T47D (cell line): ENCODE measurements at regions not wholly inside any gene's neighbourhood (a gene's known extent, or its start where the extent isn't known, plus 50 kb on each side); places are given as distances from the start of the nearest gene placed in this dataset.
"Not testable (repeated sequence)": the region's sequence is repeated elsewhere in the genome, so short reads cannot be mapped to it uniquely, and the experiment has no call there.

Source experiments
- DNase-seq, 2 experiments: peaks; one replicate each; pipeline versions ENCODE4 v3.0.0 to v3.0.0-alpha.2; 2011 to 2012; ENCODE audit warnings: low read depth in 1 of 2, low spot score in 1 of 2
- JUND ChIP-seq: IDR thresholded peaks from 2 replicates; pipeline ENCODE4 v1.6.1; 2012; ENCODE audit warnings: low read depth
- in situ Hi-C: cut with HindIII; loops from 2 replicates; pipeline ENCODE4 v1.10.0; 2016; ENCODE audit warnings: low sequenced_read_pairs, low pct_unique_long_range_greater_than_20kb

- no peak for DNase-seq
- TF ChIP-seq JUND, result no peak
- in situ Hi-C loops, result no loop called here
Observed at GRCh38 chr19:28296506-28296905, 916.4 kb downstream of the UQCRFS1 start.

DNA sequence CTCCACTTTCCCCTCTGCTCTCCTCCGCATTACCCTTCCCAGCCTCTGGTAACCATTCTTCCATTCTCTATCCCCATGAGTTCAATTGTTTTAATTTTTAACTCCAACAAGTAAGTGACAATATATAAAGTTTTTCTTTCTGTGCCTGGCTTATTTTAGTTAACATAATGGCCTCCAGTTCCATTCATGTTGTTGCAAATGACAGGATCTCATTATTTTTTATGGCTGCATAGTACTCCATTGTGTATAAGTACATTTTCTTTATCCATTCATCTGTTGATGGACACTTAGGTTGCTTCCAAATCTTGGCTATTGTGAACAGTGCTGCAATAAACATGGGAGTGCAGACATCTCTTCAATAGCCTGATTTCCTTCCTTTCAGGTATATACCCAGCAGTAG is 918.0 kb downstream of the UQCRFS1 start:
- DNase-seq, result not testable (repeated sequence)

GRCh38 chr19:28294395-28294794 is 918.6 kb downstream of the UQCRFS1 start:
- in situ Hi-C loops, result no loop called here
- TF ChIP-seq JUND, result no peak
- no peak for DNase-seq

More for the DNA sequence above, 918.0 kb downstream of the UQCRFS1 start:
- in situ Hi-C loops, result not testable (repeated sequence)

DNA sequence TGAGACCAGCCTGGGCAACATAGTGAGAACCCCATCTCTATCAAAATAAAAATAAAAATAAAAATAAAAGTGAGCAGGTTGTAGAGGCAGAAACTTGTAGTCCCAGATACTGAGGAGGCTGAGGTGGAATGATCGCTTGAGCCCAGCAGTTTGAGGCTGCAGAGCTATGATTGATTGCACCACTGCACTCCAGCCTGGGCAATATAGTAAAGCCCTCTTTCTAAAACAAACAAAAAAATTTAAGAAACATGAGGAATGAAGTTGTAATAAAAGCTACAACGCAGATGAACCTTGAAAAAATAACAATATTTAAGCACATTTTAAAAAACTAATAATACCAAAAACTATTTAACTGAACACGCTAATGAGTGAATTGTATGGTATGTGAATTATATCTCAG is 919.3 kb downstream of the UQCRFS1 start:
- in situ Hi-C loops, result no loop called here
- TF ChIP-seq JUND, result no peak
- no peak for DNase-seq

GRCh38 chr19:28292822-28293500 is 920.0 kb downstream of the UQCRFS1 start:
- TF ChIP-seq JUND, result no peak
- in situ Hi-C loops, result no loop called here
- no peak for DNase-seq

DNA sequence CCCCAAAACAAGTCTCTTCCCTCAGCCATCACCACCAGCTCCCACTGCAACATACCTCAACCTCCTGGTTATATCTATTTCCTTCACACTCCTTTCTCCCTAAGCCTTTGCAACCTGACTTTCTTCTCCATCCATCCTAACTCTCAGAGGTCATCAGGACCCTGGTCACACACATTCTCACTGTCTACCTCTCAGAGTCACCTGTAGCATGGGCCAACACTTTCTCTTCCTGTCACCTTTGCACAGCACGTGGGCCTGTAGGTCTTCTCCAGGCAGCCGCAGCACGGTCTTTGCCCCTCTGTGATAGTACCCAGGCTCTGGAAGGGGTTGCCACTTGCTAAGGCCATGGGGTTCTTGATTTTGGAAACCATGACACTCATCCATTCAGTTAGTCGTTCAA is 921.1 kb downstream of the UQCRFS1 start:
- in situ Hi-C loops, result no loop called here

DNA sequence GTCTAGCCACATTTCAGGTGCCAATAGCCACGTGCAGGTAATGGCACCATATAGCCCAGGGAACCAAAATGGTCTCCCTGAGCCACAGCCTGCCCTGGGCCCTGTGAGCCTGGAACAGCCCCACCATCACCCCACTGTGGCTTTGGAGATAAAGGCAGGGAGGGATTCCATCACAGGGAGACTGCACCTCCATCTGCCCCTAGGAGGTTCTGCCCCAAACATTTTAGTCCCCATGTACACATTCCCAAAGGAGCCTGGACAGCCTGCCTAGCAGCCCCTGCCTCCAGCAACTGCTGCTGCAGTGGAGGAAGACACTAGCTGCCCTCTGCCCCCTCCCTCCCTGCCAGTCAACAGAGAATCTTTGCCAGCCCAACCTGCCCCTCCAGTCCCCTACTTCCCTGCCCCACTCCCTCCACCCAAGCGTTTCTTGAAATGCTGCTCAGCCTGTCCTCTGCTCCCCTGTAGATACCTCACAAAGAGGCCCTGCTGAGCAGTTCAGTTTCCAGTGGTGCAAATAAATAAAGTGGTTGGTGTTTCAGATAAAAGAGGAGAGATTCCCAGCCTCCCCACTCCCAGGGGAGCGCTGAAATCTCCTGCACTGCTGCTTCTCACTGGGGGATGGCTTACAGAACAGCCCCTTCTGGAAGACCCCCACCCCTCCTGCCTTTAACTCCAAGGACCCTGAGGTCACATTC is 921.8 kb downstream of the UQCRFS1 start:
- in situ Hi-C loops, result no loop called here
- TF ChIP-seq JUND, result no peak
- DNase-seq, result no peak

More for the DNA sequence above, 921.1 kb downstream of the UQCRFS1 start:
- DNase-seq, result no peak
- no peak for TF ChIP-seq JUND

DNA sequence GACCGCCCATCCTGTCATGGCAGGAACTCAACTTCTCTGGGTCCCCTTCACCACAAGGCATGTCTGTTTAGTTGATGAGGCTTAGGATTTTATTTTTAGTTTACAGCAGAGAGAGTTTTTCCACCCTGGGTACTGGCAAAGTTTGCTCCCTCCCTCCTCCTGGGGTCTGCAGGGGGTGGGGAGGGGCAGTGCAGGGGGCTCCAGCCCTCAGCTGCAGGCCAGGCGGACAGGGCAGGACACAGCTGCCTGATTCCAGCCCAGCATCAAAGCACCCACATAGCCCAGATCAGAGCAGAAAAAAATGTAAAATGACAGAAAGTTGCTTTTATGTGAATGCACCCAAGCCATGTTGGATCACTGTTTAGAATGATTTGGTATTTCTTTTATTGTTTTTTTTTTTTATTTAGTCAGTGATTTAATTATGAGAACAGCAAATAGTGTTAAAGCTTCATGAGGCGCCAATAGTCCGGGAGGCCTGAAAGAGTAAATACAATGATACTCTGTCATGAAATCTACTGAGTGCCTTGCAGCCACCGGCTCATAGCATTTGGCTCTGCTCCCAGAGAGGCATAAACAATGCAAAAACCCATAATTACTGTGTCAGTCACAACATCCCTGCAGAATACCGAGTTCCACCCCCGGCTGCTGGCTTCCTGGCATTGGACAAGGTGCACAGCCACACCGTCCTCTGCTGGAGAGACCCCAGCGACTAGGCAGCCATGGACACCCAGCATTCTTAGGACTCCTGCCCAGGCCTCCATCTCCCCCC is 923.5 kb downstream of the UQCRFS1 start:
- in situ Hi-C loops, result no loop called here
- DNase-seq, result peak; percentile 21 to 65
- no peak for TF ChIP-seq JUND

- DNase-seq, result no peak
- in situ Hi-C loops, result no loop called here
- no peak for TF ChIP-seq JUND
Observed at GRCh38 chr19:28288572-28289264, 924.2 kb downstream of the UQCRFS1 start.

DNA sequence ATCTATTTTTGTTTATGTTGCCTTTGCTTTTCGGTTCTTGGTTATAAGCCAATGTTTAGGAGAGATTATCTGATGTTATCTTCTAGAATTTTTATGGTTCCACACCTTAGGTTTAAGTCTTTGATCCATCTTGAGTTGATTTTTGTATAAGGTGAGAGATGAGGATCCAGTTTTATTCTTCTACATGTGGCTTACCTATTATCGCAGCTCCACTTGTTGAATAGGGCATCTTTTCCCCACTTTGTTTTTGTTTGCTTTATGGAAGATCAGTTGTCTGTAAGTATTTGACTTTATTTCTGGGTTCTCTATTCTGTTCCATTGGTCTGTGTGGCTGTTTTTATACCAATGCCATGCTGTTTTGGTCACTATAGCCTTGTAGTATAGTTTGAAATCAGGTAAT is 927.0 kb downstream of the UQCRFS1 start:
- in situ Hi-C loops, result no loop called here
- no peak for TF ChIP-seq JUND
- no peak for DNase-seq

DNA sequence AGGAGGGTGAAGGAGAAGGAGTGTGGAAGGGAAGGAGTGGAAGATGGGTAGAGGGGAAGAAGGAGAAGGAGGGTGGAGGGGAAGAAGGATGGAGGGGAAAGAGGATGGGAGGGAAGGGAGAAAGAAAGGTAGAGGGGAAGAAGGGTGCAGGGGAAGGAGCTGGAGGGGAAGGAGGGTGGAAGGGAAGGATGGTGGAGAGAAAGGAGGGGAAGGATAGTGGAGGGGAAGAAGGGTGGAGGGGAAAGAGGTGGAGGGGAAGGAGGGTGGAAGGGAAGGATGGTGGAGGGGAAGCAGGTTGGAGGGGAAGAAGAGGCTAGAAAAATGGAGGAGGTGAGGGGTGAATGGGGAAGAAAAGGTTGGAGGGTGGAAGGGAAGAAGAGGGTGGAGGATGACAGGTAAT is 927.9 kb downstream of the UQCRFS1 start:
- DNase-seq, result no peak
- no peak for TF ChIP-seq JUND
- in situ Hi-C loops, result no loop called here

- no peak for TF ChIP-seq JUND
- no peak for DNase-seq
- in situ Hi-C loops, result no loop called here
Observed at GRCh38 chr19:28284389-28284788, 928.6 kb downstream of the UQCRFS1 start.
